HG03025 (cell line): ENCODE measurements at regions not wholly inside any gene's neighbourhood (a gene's known extent, or its start where the extent isn't known, plus 50 kb on each side); places are given as distances from the start of the nearest gene placed in this dataset.
"Not testable (repeated sequence)": the region's sequence is repeated elsewhere in the genome, so short reads cannot be mapped to it uniquely, and the experiment has no call there.

ENCODE experiments used
- ATAC-seq: cut with Tn5 transposase; IDR thresholded peaks from one replicate; pipeline ENCODE4 v1.9.1; 2021; ENCODE audit warnings: mild to moderate bottlenecking, moderate library complexity; ENCODE audit not compliant: unreplicated experiment, low FRiP score

GRCh38 chr12:116360579-116361413, 83.3 kb upstream of the MED13L start:
- no peak for ATAC-seq

GRCh38 chr12:116361414-116362223, 84.1 kb upstream of the MED13L start:
- no peak for ATAC-seq

GRCh38 chr12:116365114-116365513, 87.6 kb upstream of the MED13L start:
- no peak for ATAC-seq

DNA sequence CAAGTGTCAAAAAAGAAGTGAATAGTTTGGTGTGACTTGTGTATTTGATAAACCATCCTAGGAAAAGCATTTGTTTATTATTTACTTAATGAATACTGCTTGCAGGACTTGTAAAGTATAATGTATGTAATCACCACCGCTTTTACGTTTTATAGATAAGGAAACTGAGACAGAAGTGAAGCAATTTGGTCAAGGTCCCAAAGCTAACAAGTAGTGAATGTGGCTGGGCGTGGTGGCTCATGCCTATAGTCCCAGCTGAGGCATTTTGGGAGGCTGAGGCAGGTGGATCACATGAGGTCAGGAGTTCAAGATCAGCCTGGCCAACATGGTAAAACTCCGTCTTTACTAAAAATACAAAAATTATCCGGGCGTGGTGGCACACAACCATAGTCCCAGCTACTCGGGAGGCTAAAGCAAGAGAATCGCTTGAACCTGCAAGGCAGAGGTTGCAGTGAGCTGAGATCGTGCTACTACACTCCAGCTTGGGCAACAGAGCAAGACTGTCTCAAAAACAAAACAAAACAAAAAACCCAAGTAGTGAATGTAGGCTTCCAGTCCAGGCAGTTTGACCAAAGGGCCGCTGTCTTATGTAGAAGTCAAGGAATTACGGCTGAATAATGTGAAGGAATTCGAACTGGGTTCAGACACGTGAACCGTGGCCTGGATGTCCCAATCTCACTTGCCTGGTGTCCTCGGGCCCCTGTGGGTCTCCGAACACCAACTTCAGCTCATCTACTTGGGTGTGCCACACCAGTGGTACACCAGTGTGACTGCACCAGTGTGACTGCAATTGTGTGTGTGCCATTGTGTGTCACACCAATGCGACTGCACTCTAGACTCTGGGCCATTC, 88.3 kb upstream of the MED13L start:
- ATAC-seq: no peak

DNA sequence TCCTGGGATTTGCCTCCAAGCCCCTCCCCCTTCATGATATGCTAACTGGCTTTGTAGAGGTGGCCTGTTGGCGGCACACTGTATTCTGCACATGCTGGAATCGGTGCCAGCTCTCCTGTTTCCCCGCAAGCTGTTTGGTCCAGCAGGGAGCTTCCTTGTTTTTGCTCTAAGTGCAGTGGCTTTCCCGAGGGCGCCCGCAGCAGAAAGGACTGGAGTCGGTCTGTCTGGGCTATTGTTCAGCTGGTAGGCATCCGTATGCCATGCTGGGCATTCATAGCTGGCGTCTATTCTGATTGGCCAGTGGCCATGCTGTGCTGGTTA, 88.9 kb upstream of the MED13L start:
- no peak for ATAC-seq

DNA sequence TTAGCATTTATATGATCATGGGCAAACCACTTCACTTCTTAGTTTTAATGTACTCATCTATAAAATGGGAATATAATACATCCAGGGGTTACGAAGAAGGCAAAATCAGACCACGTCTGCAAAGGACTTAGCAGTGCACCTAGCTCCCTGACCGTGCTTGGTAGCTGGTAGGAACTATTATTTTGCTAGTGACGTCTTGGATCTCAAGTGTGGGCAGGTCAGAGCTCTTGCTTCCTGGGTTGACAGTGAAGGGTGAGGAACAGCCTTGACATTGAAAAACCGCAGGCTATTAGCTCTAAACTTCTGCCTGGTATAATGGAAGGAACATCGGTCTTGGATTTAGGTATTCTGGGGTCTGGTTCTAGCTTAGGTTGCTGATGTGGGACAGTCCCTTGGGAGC, 89.3 kb upstream of the MED13L start:
- no peak for ATAC-seq

- no peak for ATAC-seq
Measured at GRCh38 chr12:116368196-116369194, 91.0 kb upstream of the MED13L start.

- no peak for ATAC-seq
Measured at GRCh38 chr12:116370004-116370404, 92.5 kb upstream of the MED13L start.

GRCh38 chr12:116370886-116371580, 93.5 kb upstream of the MED13L start:
- ATAC-seq: no peak

- no peak for ATAC-seq
Measured at GRCh38 chr12:116372815-116373214, 95.3 kb upstream of the MED13L start.

- ATAC-seq: no peak
Measured at GRCh38 chr12:116373572-116374206, 96.2 kb upstream of the MED13L start.

GRCh38 chr12:116374207-116374606, 96.7 kb upstream of the MED13L start:
- no peak for ATAC-seq

- ATAC-seq: no peak
Measured at GRCh38 chr12:116375278-116375842, 97.9 kb upstream of the MED13L start.

GRCh38 chr12:116376354-116377193, 99.1 kb upstream of the MED13L start:
- ATAC-seq: no peak

- ATAC-seq: not testable (repeated sequence)
Measured at GRCh38 chr12:116377194-116377571, 99.7 kb upstream of the MED13L start.

GRCh38 chr12:116378002-116378401, 100.5 kb upstream of the MED13L start:
- ATAC-seq: no peak

DNA sequence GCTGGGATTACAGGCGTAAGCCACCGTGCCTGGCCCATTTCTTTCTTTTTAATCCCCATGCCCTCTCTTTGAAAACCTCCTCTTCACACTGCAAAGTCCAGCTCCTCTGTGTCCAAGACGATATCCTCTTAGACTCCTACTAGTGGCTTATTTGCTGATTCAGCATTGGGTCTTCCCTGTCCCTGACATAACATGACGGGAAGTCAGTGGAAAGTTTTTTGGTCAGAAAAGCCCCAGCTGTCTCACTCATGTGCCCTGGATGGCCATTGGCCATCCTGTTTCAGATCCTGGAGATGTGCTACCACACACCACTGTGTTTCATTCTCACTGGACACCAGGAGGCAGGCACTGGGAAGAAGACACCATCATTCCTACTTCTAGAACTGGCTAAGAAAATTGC, 102.6 kb upstream of the MED13L start:
- ATAC-seq: no peak

DNA sequence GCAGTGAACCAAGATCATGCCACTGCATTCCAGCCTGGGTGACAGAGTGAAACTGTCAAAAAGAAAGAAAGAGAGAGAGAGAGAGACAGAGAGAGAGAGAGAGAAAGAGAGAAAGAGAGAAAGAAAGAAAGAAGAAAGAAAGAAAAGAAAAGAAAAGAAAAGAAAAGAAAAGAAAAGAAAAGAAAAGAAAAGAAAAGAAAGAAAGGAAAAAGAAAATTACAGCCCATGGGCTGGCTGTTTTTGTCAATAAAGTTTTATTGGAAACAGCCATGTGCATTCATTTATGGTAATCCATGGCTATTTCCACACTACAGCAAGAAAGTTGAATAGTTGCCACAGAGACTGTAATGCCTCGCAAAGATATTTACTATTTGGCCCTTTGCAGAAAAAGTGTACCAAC, 103.2 kb upstream of the MED13L start:
- ATAC-seq: not testable (repeated sequence)
